Esophagus squamous epithelium (tissue), 5 donors: ENCODE measurements at regions not wholly inside any gene's neighbourhood (a gene's known extent, or its start where the extent isn't known, plus 50 kb on each side); places are given as distances from the start of the nearest gene placed in this dataset.

ENCODE experiments used
- DNase-seq: peaks from one replicate; lab custom pipeline; 2025; lab: John Stamatoyannopoulos, UW
- H3K27ac ChIP-seq, 4 donors: fragments of 200-600 bp; sonication (generic); one replicate each; pipeline ENCODE4 v1.5.1; 2016 to 2019; ENCODE audit warnings: mild to moderate bottlenecking in 1 of 4
- H3K27me3 ChIP-seq, 4 donors: fragments of 200-600 bp; sonication (generic); 1 replicate in 3 of 4; 2 replicates in 1 of 4; pipeline versions ENCODE4 v1.5.1 to v1.6.0; 2017 to 2021; ENCODE audit warnings: antibody characterized with exemption in 1 of 4
- H3K36me3 ChIP-seq, 3 donors: fragments of 200-600 bp; sonication (generic); one replicate each; pipeline ENCODE4 v1.5.1; 2016 to 2019
- H3K4me1 ChIP-seq, 3 donors: fragments of 200-600 bp; sonication (generic); one replicate each; pipeline ENCODE4 v1.5.1; 2017 to 2019
- H3K4me3 ChIP-seq, 4 donors: fragments of 200-600 bp; sonication (generic); 1 replicate in 3 of 4; 2 replicates in 1 of 4; pipeline ENCODE4 v1.5.1; 2016 to 2019; ENCODE audit warnings: mild to moderate bottlenecking in 2 of 4, moderate library complexity in 1 of 4
- H3K9me3 ChIP-seq, 3 donors: fragments of 200-600 bp; sonication (generic); one replicate each; pipeline ENCODE4 v1.5.1; 2016 to 2019
- POLR2A ChIP-seq, 4 donors: fragments of 450-650 bp; IDR thresholded peaks; one replicate each; pipeline ENCODE4 v1.6.1; 2017; ENCODE audit warnings: antibody characterized with exemption in 4 of 4, mild to moderate bottlenecking in 4 of 4, moderate library complexity in 3 of 4
- WGBS, 2 donors: methylation state at CpG; one replicate each; pipeline ENCODE4 v1.1.5; 2018; 5-methylcytosine and 5-hydroxymethylcytosine counted together
- intact Hi-C: fragments of 100-400 bp; cut with DNase I; formaldehyde crosslinking; loops from one replicate; pipeline ENCODE4 v1.15.0; 2022
- TF ChIP-seq, protein P1 (sequence below), 6 experiments: fragments of 450-650 bp in 4 of 6; fragments of 200-600 bp in 2 of 6; sonication (generic) in 2 of 6; IDR thresholded peaks; one replicate each; pipeline ENCODE4 v1.5.1; 2016 to 2019; ENCODE audit warnings: antibody characterized with exemption in 6 of 6, mild to moderate bottlenecking in 4 of 6, moderate library complexity in 4 of 6
- donor health status: DM: yes; HTN: yes; CAD: no.

DNA sequence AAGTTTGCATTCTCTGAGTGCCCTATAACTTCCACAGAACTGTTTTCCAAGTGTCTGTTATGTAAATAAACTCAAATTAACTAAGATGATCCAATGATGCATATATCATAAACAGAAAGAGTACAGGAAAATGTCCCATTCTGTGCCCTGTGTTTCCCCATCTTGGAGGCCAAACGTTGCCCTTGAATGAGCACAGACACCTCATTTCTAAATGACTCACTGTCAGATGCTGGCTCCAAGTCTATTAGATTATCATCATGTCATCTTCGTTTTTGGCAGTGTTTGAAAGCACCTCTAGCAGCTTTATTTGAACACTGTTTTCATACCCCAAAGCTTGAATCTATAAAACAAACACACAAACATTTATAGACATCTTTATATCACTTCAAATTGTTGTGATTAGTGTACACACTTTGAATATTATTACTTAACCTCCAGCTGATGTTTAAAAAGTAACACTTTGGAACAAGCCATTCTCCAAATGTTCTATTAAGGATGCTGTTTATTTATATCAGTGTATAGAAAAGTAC, 424.2 kb downstream of the NOVA1 start:
- Histone ChIP-seq H3K4me3 (no peak overlapping the region), H3K9me3 (no peaks in the 10 kb centered on the region), H3K4me1 (no peaks in the 10 kb centered on the region), H3K27me3 (no peaks in the 10 kb centered on the region), H3K27ac (no peak overlapping the region), H3K36me3 (no peaks in the 10 kb centered on the region)
- intact Hi-C loops: no loop called here
- 17 to 23% methylated on average over 2 of the region's 2 CpGs for WGBS, 2 donors
- TF ChIP-seq, protein P1, sequence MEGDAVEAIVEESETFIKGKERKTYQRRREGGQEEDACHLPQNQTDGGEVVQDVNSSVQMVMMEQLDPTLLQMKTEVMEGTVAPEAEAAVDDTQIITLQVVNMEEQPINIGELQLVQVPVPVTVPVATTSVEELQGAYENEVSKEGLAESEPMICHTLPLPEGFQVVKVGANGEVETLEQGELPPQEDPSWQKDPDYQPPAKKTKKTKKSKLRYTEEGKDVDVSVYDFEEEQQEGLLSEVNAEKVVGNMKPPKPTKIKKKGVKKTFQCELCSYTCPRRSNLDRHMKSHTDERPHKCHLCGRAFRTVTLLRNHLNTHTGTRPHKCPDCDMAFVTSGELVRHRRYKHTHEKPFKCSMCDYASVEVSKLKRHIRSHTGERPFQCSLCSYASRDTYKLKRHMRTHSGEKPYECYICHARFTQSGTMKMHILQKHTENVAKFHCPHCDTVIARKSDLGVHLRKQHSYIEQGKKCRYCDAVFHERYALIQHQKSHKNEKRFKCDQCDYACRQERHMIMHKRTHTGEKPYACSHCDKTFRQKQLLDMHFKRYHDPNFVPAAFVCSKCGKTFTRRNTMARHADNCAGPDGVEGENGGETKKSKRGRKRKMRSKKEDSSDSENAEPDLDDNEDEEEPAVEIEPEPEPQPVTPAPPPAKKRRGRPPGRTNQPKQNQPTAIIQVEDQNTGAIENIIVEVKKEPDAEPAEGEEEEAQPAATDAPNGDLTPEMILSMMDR (IDR thresholded peaks at IDR 0.05): no peak
- no peak for TF ChIP-seq POLR2A (IDR thresholded peaks at IDR 0.05)
- no peak for DNase-seq

DNA sequence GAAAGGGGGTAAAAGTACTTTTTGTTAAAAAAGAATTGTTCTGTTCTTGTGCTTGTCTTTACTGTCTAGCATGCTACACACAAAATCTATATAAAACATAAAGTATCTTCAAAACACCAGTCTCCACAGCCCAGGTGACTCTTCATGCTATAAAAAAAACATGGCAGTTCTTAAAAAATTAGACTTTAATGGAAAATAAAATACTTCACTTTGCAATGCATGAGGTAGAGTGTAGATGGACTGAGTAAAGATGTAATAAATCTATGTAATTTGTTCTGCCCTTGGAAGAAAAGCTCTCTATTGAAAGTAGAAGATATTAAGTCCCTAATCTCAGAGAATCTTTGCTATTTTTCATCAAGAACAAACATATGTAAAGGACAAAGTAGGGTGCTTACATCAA, 425.4 kb downstream of the NOVA1 start:
- H3K4me3 ChIP-seq: no peak overlapping the region
- intact Hi-C loops: no loop called here
- H3K27ac ChIP-seq: no peak overlapping the region
- no peaks in the 10 kb centered on the region for H3K36me3 ChIP-seq
- no peaks in the 10 kb centered on the region for H3K27me3 ChIP-seq
- H3K9me3 ChIP-seq: no peaks in the 10 kb centered on the region
- no peak for DNase-seq
- TF ChIP-seq POLR2A (IDR thresholded peaks at IDR 0.05): no peak
- TF ChIP-seq, protein P1 (IDR thresholded peaks at IDR 0.05): no peak
- H3K4me1 ChIP-seq: no peaks in the 10 kb centered on the region

DNA sequence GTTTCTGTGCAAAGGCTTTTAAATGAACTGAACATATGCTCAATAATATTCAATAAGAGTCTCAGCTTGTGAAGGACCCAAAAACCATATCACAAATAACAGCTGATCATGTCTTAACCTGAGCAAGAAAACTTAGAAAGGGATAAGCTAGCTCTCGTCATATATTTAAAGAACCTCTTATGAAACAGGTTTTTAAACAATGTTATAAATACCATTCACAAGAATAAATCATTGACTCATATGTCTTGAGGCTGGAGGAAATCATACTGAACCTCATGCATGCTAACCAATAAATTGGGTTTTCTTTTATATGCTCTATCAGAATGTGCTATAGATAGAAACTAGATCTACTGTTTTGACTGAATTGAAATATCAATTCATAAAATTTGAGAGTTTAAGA, 426.9 kb downstream of the NOVA1 start:
- no peak overlapping the region for H3K27ac ChIP-seq
- no peaks in the 10 kb centered on the region for H3K9me3 ChIP-seq
- WGBS, 2 donors: 36 to 41% methylated on average over 1 of the region's 1 CpG
- H3K27me3 ChIP-seq: no peaks in the 10 kb centered on the region
- TF ChIP-seq, protein P1 (IDR thresholded peaks at IDR 0.05): no peak
- TF ChIP-seq POLR2A (IDR thresholded peaks at IDR 0.05): no peak
- H3K4me1 ChIP-seq: no peaks in the 10 kb centered on the region
- H3K4me3 ChIP-seq: no peak overlapping the region
- intact Hi-C loops: no loop called here
- no peak for DNase-seq
- no peaks in the 10 kb centered on the region for H3K36me3 ChIP-seq

DNA sequence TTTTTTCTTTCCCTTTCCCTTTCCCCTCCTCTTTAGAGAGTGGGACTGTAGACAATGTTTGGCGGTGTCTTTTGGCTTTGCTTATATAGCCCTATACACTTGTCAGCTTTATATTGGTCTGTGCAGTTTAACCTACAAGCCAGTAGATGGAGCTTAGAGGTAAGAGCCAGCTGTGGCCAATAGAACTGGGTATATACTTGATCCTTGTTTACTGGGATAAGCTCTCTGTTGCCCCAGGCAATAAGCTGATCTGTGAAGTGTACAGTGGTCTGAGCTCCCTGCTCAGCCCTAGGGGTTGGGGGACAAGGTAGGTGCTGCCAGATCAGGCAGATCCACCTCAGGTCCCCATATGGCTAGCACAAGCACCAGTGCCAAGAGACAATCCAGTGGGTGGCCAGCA, 434.1 kb downstream of the NOVA1 start:
- H3K9me3 ChIP-seq: no peaks in the 10 kb centered on the region
- intact Hi-C loops: no loop called here

DNA sequence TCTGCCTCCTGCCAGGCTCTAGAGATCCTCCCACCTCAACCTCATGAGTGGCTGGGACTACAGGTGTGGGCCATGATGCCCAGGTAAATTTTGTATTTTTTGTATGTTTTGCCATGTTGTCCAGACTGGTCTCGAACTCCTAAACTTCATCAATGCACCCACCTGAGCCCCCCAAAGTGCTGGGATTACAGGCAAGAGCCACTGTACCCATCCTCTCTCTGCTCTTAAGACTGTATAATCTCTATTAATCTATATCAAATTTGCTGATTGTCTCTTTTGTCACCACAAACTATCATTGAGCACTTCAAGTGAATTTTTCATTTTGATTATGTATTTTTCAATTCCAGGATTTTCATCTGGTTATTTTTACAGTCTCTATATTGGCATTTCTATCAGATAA, 440.3 kb downstream of the NOVA1 start:
- no peak overlapping the region for H3K27ac ChIP-seq
- H3K36me3 ChIP-seq: no peaks in the 10 kb centered on the region
- no peak for DNase-seq
- no peak overlapping the region for H3K4me3 ChIP-seq
- 38 to 56% methylated on average over 1 of the region's 1 CpG for whole genome bisulfite sequencing, 2 donors
- H3K9me3 ChIP-seq: peaks cover 0 to 4% (median 0%) of the 10 kb centered on the region in 3 donors
- H3K4me1 ChIP-seq: no peaks in the 10 kb centered on the region
- H3K27me3 ChIP-seq: no peaks in the 10 kb centered on the region
- intact Hi-C loops: no loop called here
- no peak for TF ChIP-seq POLR2A (IDR thresholded peaks at IDR 0.05)
- TF ChIP-seq, protein P1 (IDR thresholded peaks at IDR 0.05): no peak

More for the DNA sequence above, 434.1 kb downstream of the NOVA1 start:
- peaks cover 0 to 4% (median 0%) of the 10 kb centered on the region in 3 donors for H3K4me1 ChIP-seq
- no peak overlapping the region for H3K27ac ChIP-seq
- no peak for DNase-seq
- WGBS, 2 donors: 38 to 55% methylated on average over 1 of the region's 1 CpG
- no peak for TF ChIP-seq POLR2A (IDR thresholded peaks at IDR 0.05)
- TF ChIP-seq, protein P1 (IDR thresholded peaks at IDR 0.05): peak in 4 of 6 experiments; percentile 4 to 56 (median 21)
- H3K36me3 ChIP-seq: no peaks in the 10 kb centered on the region
- no peaks in the 10 kb centered on the region for H3K27me3 ChIP-seq
- H3K4me3 ChIP-seq: no peak overlapping the region
